A673 (cell line): ENCODE measurements at regions not wholly inside any gene's neighbourhood (a gene's known extent, or its start where the extent isn't known, plus 50 kb on each side); places are given as distances from the start of the nearest gene placed in this dataset.

Experiments used
- CTCF ChIP-seq: fragments of 300-800, 200-600 bp; sonication (generic); conservative IDR thresholded peaks from 2 replicates; pipeline ENCODE4 v1.5.1; 2017; ENCODE audit warnings: low read depth, mild to moderate bottlenecking, antibody characterized with exemption, low read length, moderate library complexity, mixed read lengths
- EZH2 ChIP-seq: fragments of 200-600 bp; sonication (generic); IDR thresholded peaks from 2 replicates; pipeline ENCODE4 v1.6.1; 2017; ENCODE audit warnings: borderline replicate concordance, low read depth, mild to moderate bottlenecking, mixed read lengths, antibody characterized with exemption, low read length; ENCODE audit not compliant: poor library complexity, severe bottlenecking

- no peak for TF ChIP-seq CTCF
- TF ChIP-seq EZH2: no peak
Measured at GRCh38 chrX:45434231-45434630, 233.6 kb upstream of the DIPK2B start.
